Activated CD4-positive, alpha-beta memory T cell treated with anti-CD3 and anti-CD28 coated beads for 36 hours (primary cell): ENCODE measurements at regions not wholly inside any gene's neighbourhood (a gene's known extent, or its start where the extent isn't known, plus 50 kb on each side); places are given as distances from the start of the nearest gene placed in this dataset.

Experiments used
- CTCF ChIA-PET: fragments of 350-600 bp; sonication (Branson Sonifier 250); formaldehyde crosslinking; loops from one replicate; lab custom pipeline; 2021; ENCODE audit warnings: antibody characterized with exemption, inconsistent platforms; lab: Charles Lee
- POLR2A ChIA-PET: fragments of 350-600 bp; sonication (Branson Sonifier 250); formaldehyde crosslinking; loops from one replicate; lab custom pipeline; 2021; ENCODE audit warnings: antibody characterized with exemption; lab: Charles Lee
- DNase-seq: peaks from one replicate; pipeline ENCODE4 v3.0.0-alpha.2; 2020
- H3K27ac Mint-ChIP-seq: one replicate; pipeline ENCODE4 v1.8.0; 2021; ENCODE audit warnings: mixed read lengths
- H3K27me3 Mint-ChIP-seq: one replicate; pipeline ENCODE4 v1.8.0; 2021; ENCODE audit warnings: mixed read lengths
- H3K36me3 Mint-ChIP-seq: one replicate; pipeline ENCODE4 v1.8.0; 2021; ENCODE audit warnings: mixed read lengths
- H3K4me1 Mint-ChIP-seq: one replicate; pipeline ENCODE4 v1.8.0; 2021; ENCODE audit warnings: low read depth, mixed read lengths
- H3K4me3 Mint-ChIP-seq: one replicate; pipeline ENCODE4 v1.8.0; 2021; ENCODE audit warnings: mild to moderate bottlenecking, mixed read lengths
- H3K9me3 Mint-ChIP-seq: one replicate; pipeline ENCODE4 v1.8.0; 2021; ENCODE audit warnings: mixed read lengths
- intact Hi-C: fragments of 100-400 bp; cut with micrococcal nuclease; formaldehyde crosslinking; loops from one replicate; pipeline ENCODE4 v1.15.1; 2023

DNA sequence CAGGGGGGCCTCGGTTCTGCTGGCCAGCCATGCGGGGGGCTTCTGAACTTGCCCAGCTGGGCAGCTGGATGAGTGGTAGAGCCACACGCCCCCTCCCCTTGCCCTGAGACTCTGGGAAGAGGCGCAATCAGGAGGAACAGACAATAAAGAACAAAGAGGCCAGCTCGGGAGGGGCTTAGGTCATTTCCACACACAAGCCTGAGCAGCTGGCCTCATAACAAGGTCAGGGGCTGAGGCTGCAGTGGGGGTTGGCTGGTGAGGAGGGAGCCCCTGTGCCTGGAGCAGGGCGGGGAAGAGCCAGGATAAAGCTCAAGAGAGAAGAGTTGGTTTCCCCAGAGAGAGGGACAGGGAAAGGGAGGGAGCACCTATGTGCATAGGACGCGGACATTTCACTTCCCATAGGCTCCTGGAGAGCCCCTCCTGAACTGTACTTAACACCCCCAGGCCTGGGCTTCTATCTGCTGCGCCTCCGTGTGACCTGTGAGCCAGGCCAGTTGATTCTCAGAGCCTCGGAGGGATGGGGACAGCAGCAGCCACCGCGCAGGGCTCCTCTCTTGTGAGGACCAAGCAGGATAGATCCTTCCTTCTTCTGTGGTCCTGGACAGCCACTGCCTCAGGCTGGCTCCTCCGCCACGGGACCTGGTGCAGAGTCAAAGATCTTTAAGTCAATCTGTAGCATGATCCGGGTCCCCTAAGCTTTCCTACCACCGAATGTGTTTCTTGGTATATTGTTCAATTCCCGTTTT lies 75.3 kb upstream of the GGTA1 start:
- H3K27ac Mint-ChIP-seq, result no peak overlapping the region
- ChIA-PET CTCF (no interaction called here), POLR2A (no interaction called here)
- H3K27me3 Mint-ChIP-seq, result no peaks in the 10 kb centered on the region
- no peaks in the 10 kb centered on the region for H3K4me1 Mint-ChIP-seq
- H3K4me3 Mint-ChIP-seq, result no peak overlapping the region
- H3K36me3 Mint-ChIP-seq, result no peaks in the 10 kb centered on the region
- intact Hi-C loops, result no loop called here
- no peak for DNase-seq
- H3K9me3 Mint-ChIP-seq, result no peaks in the 10 kb centered on the region

DNA sequence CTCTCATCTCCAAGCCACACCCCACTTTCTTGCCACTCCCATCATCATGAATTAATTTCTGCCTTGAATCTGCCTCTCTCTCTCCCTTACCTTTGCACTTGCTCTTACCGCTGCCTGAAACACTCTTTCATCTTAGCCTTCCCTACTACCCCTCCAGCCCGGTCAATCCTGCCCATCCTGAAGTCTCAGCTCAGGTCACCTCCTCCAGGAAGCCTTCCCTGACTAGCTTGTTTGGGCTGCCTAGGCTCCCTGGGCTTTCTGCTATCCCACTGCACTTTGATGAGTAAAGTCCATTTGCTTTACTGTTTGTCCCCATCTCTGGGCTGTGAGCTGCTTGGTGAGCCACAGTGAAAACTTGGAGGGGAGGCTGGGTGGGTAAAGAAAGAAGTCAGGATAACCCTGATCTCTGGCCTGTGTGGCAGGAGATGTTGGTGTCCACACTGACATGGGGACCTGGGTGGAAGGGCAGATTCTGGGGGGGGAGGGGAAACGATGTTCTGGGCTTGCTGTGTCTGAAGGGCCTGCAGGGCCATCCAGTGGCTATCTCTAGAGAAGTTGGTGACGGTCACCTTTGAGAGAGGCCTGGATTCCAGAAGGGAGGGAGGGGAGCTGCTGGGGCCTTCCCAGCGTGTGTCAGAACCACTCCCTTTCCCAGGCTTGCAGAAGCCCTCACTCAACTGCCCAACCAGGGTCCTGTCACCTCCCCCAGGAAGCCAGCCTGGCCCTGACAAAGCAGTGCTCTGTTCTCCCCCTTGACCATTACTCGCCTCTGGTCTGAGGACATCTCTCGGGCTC lies 75.0 kb upstream of the DAB2IP start:
- Mint-ChIP-seq H3K27me3 (peaks cover 3% of the 10 kb centered on the region), H3K4me3 (no peak overlapping the region), H3K27ac (no peak overlapping the region), H3K36me3 (no peaks in the 10 kb centered on the region), H3K4me1 (no peaks in the 10 kb centered on the region), H3K9me3 (no peaks in the 10 kb centered on the region)
- intact Hi-C loops, result no loop called here
- ChIA-PET CTCF (no interaction called here), POLR2A (no interaction called here)
- DNase-seq, result no peak

DNA sequence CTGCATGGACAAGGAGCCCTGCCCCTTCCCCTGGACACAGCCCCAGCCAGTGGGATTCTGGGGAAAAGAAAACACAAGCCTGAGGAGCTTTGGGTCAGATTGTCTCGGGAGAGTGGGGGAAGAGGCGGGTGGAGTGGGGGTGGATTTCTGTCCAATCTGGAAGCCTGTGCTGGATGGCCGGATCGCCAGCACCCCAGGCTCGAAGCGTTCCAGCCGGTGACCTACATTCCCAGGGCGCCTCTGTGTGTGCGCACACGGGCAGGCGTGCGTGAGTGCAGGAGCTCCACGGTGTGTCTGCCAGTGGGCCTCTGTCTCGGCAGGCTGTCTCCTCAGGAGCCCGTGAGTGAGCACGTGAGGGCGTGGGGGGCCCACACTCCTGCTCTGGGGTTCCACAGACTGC lies 74.3 kb upstream of the DAB2IP start:
- intact Hi-C loops, result no loop called here
- Mint-ChIP-seq H3K36me3 (no peaks in the 10 kb centered on the region), H3K27ac (no peak overlapping the region), H3K4me3 (no peak overlapping the region), H3K9me3 (no peaks in the 10 kb centered on the region), H3K27me3 (peaks cover 3% of the 10 kb centered on the region), H3K4me1 (no peaks in the 10 kb centered on the region)
- ChIA-PET POLR2A (no interaction called here), CTCF (no interaction called here)
- no peak for DNase-seq

DNA sequence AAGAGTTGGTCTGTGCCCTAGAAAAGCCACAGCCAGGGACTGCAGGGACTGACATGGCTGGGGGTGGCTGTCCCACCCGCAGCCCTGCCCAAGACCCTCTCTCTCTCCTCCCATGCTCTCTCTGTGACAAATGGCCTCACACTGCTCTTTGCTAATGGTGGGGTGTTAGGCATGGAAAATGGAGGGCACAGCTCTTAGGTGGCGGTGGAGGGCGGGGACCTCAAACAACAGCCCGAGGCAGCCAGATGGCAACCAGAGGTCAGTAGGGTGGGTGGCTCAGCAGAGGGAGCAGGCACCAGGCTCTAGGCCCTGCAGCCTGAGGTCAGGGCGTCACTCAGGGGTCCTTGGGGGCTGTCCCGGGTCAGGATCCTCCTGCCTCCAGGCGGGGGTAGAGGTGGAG lies 73.9 kb upstream of the DAB2IP start:
- no peak for DNase-seq
- no peak overlapping the region for H3K4me3 Mint-ChIP-seq

GRCh38 chr9:121581786-121582600 lies 69.4 kb upstream of the DAB2IP start:
- CTCF ChIA-PET, result no interaction called here

More for the DNA sequence above, 73.9 kb upstream of the DAB2IP start:
- Mint-ChIP-seq H3K36me3 (no peaks in the 10 kb centered on the region), H3K9me3 (no peaks in the 10 kb centered on the region), H3K27ac (no peak overlapping the region), H3K27me3 (peaks cover 5% of the 10 kb centered on the region), H3K4me1 (no peaks in the 10 kb centered on the region)
- ChIA-PET POLR2A (no interaction called here), CTCF (no interaction called here)
- intact Hi-C loops, result no loop called here

GRCh38 chr9:121582641-121583040 lies 68.8 kb upstream of the DAB2IP start:
- Mint-ChIP-seq H3K36me3 (no peaks in the 10 kb centered on the region), H3K4me3 (no peak overlapping the region), H3K4me1 (no peaks in the 10 kb centered on the region), H3K27ac (no peak overlapping the region), H3K27me3 (peaks cover 15% of the 10 kb centered on the region), H3K9me3 (no peaks in the 10 kb centered on the region)
- intact Hi-C loops, result no loop called here
- no peak for DNase-seq
- CTCF ChIA-PET, result no interaction called here
- POLR2A ChIA-PET, result no interaction called here

More at GRCh38 chr9:121581786-121582600, 69.4 kb upstream of the DAB2IP start:
- no peak overlapping the region for H3K27ac Mint-ChIP-seq
- POLR2A ChIA-PET, result no interaction called here
- H3K27me3 Mint-ChIP-seq, result peaks cover 15% of the 10 kb centered on the region
- no peak overlapping the region for H3K4me3 Mint-ChIP-seq
- no peaks in the 10 kb centered on the region for H3K9me3 Mint-ChIP-seq
- H3K36me3 Mint-ChIP-seq, result no peaks in the 10 kb centered on the region
- no peak for DNase-seq
- H3K4me1 Mint-ChIP-seq, result no peaks in the 10 kb centered on the region
- intact Hi-C loops, result no loop called here

DNA sequence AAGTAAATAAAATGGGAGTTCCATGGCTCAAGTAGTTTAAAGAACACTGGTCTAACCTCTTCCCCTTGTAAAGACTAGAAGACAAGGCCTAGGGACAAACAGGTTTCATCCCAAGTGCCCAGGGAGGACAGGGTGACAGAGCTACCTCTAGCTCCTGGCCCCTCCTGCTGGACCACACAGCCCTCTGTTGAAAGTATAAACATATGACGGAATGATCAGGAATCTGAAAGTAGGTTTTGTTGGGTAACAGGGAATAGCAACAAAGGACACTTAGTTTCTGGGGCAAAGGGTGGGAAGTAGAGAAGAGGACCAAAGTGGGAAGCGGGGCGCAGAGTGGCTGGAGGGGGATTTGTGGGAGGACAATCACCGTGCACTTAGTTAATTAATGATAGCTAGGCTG lies 67.0 kb upstream of the DAB2IP start:
- H3K27ac Mint-ChIP-seq, result no peak overlapping the region
- H3K4me1 Mint-ChIP-seq, result no peaks in the 10 kb centered on the region
- ChIA-PET CTCF (no interaction called here), POLR2A (no interaction called here)
- H3K27me3 Mint-ChIP-seq, result peaks cover 20% of the 10 kb centered on the region
- H3K9me3 Mint-ChIP-seq, result no peaks in the 10 kb centered on the region
- intact Hi-C loops, result no loop called here
- no peaks in the 10 kb centered on the region for H3K36me3 Mint-ChIP-seq
- H3K4me3 Mint-ChIP-seq, result no peak overlapping the region
- DNase-seq, result no peak

DNA sequence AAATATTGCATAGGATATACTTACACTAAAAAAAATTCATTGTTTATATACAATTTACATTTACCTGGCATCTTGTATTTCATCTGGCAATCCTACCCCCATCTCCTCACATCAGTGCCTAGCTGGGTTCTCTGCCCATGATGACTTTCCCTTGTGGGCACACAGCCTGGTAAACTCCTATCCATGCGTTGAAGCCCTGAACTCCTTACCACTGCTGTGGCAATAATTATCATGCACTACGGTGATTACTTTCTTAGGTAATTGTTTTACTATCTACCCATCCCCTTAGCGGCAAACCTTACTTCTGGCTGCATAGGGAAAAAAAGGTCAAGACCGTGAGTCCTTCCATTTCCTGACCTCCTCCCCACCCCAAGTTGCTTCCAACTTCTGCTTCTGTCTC lies 63.6 kb upstream of the DAB2IP start:
- Mint-ChIP-seq H3K9me3 (no peaks in the 10 kb centered on the region), H3K27me3 (peaks cover 20% of the 10 kb centered on the region), H3K4me3 (no peak overlapping the region), H3K4me1 (no peaks in the 10 kb centered on the region), H3K27ac (no peak overlapping the region), H3K36me3 (no peaks in the 10 kb centered on the region)
- no peak for DNase-seq
- ChIA-PET POLR2A (no interaction called here), CTCF (no interaction called here)
- intact Hi-C loops, result no loop called here

DNA sequence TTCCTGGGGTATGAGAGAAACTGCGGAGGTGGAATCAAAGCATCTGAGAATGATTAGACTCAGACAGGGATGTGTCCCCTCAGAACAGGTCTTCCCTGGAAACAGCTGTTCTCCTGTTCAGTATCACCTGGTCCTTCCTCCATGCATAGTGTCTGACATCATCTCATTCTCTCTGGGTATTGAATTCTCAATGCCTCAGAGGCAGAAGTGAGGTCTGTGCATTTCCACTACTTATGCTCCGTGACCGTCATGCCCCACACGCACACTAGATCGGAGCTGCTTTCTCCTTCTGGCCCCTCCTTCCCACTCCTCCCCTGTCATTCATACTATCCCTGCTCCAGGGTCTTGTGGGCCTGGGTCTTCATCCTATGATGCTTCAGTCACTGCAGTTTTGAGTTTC lies 61.4 kb upstream of the DAB2IP start:
- POLR2A ChIA-PET, result no interaction called here
- no peaks in the 10 kb centered on the region for H3K36me3 Mint-ChIP-seq
- no peaks in the 10 kb centered on the region for H3K4me1 Mint-ChIP-seq
- no peaks in the 10 kb centered on the region for H3K9me3 Mint-ChIP-seq
- H3K4me3 Mint-ChIP-seq, result no peak overlapping the region
- intact Hi-C loops, result no loop called here
- DNase-seq, result no peak
- no peak overlapping the region for H3K27ac Mint-ChIP-seq
- CTCF ChIA-PET, result no interaction called here
- H3K27me3 Mint-ChIP-seq, result peaks cover 24% of the 10 kb centered on the region

DNA sequence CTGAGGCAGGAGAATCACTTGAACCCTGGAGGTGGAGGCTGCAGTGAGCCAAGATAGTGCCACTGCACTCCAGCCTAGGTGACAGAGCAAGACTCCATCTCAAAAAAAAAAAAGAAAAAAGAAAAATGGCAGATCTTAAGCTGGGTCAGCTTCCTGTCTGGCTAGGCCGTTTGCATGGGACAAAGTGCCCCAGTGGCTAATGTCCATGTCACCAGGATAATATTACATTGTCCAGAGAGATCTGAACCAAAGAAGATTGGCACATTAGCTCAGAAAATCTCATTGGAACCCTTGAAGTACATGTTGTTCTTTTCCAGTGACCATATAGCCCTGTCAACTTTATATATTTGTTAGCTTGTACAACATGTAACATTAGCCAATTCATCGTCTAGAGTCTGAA lies 59.2 kb upstream of the DAB2IP start:
- Mint-ChIP-seq H3K9me3 (peaks cover 3% of the 10 kb centered on the region), H3K36me3 (no peaks in the 10 kb centered on the region), H3K27ac (no peak overlapping the region), H3K27me3 (peaks cover 23% of the 10 kb centered on the region), H3K4me1 (no peaks in the 10 kb centered on the region), H3K4me3 (no peak overlapping the region)
- intact Hi-C loops, result no loop called here
- ChIA-PET POLR2A (no interaction called here), CTCF (no interaction called here)
- no peak for DNase-seq

DNA sequence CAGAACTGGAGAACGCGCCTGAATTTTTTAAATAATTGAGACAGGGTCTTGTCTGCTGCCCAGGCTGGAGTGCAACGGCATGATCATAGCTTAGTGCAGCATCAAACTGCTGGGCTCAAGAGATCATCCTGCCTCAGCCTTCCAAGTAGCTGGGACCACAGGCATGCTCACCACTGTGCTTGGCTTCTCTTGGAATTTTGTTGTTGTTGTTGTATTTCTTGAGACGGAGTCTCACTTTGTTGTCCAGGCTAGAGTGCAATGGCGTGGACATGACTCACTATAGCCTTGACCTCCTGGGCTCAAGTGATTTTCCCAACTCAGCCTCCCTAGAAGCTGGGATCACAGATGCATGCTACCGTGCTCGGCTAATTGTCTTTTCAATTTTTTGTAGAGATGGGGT lies 58.4 kb upstream of the DAB2IP start:
- POLR2A ChIA-PET, result no interaction called here
- Mint-ChIP-seq H3K27ac (no peak overlapping the region), H3K4me3 (no peak overlapping the region), H3K9me3 (peaks cover 6% of the 10 kb centered on the region), H3K27me3 (peaks cover 29% of the 10 kb centered on the region), H3K36me3 (no peaks in the 10 kb centered on the region), H3K4me1 (no peaks in the 10 kb centered on the region)
- no peak for DNase-seq
- CTCF ChIA-PET, result no interaction called here
- intact Hi-C loops, result no loop called here

- intact Hi-C loops, result no loop called here
- H3K4me3 Mint-ChIP-seq, result no peak overlapping the region
- H3K36me3 Mint-ChIP-seq, result no peaks in the 10 kb centered on the region
- ChIA-PET POLR2A (no interaction called here), CTCF (no interaction called here)
- no peaks in the 10 kb centered on the region for H3K4me1 Mint-ChIP-seq
- peaks cover 6% of the 10 kb centered on the region for H3K9me3 Mint-ChIP-seq
- no peak for DNase-seq
- H3K27me3 Mint-ChIP-seq, result peaks cover 42% of the 10 kb centered on the region
- no peak overlapping the region for H3K27ac Mint-ChIP-seq
Measured at GRCh38 chr9:121596515-121596914, 54.9 kb upstream of the DAB2IP start.
